Prostate gland (tissue), 2 donors: ENCODE measurements at regions not wholly inside any gene's neighbourhood (a gene's known extent, or its start where the extent isn't known, plus 50 kb on each side); places are given as distances from the start of the nearest gene placed in this dataset.

Experiments
- POLR2AphosphoS5 ChIP-seq: sonication (generic); formaldehyde crosslinking; IDR thresholded peaks from one replicate; pipeline ENCODE4 v1.6.1; 2017; ENCODE audit warnings: antibody characterized with exemption
- TF ChIP-seq, protein P1 (sequence below), 4 experiments: fragments of 200-600 bp in 2 of 4; fragments of 450-650 bp in 2 of 4; sonication (generic) in 2 of 4; IDR thresholded peaks; 1 replicate in 3 of 4; 2 replicates in 1 of 4; pipeline ENCODE4 v1.5.1; 2016 to 2019; ENCODE audit warnings: antibody characterized with exemption in 4 of 4, mild to moderate bottlenecking in 2 of 4, moderate library complexity in 2 of 4

DNA sequence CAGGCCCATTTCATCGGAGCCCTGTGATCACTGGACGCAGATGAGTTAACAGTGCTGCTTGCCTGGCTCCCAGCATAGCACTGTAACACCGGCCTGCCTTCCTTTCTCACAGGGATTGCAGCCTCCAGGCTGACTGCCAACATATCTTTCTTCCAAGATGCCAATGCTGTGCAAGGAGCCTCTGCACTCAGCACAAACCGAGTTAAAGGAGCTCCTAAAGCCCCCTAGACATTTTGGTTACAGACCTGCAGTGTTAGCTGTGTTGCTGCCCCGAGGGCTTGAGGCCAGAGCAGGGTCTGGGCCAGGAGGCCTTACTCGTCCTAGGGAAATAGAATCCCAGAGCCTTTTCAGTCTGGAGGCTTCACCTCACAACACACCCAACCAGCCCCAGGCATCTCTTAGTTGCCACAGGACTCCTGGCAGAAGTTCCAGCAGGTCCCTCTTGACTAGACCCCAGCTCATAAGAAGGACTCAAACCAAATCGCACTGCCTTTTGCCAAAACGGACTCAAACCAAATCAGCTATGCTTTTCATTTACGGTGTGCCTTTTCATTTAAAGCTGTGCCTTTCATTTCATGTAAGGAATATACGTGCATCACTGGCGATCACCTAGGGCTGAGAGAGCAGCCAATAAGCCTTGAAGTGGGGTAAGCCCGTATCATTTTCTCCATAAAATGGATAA, 58.4 kb upstream of the EML4 start:
- TF ChIP-seq, protein P1, sequence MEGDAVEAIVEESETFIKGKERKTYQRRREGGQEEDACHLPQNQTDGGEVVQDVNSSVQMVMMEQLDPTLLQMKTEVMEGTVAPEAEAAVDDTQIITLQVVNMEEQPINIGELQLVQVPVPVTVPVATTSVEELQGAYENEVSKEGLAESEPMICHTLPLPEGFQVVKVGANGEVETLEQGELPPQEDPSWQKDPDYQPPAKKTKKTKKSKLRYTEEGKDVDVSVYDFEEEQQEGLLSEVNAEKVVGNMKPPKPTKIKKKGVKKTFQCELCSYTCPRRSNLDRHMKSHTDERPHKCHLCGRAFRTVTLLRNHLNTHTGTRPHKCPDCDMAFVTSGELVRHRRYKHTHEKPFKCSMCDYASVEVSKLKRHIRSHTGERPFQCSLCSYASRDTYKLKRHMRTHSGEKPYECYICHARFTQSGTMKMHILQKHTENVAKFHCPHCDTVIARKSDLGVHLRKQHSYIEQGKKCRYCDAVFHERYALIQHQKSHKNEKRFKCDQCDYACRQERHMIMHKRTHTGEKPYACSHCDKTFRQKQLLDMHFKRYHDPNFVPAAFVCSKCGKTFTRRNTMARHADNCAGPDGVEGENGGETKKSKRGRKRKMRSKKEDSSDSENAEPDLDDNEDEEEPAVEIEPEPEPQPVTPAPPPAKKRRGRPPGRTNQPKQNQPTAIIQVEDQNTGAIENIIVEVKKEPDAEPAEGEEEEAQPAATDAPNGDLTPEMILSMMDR (IDR thresholded peaks at IDR 0.05) = no peak
- TF ChIP-seq POLR2AphosphoS5 = no peak
